ENCODE measurements at regions not wholly inside any gene's neighbourhood (a gene's known extent, or its start where the extent isn't known, plus 50 kb on each side); places are given as distances from the start of the nearest gene placed in this dataset.

GRCh38 chr17:51499897-51500296, 239.6 kb downstream of the UTP18 start:
- Histone ChIP-seq H3K36me3 (no peaks in the 10 kb centered on the region), H3K9me3 (no peaks in the 10 kb centered on the region), H3K27ac (no peak overlapping the region), H3K4me3 (ENCODE audit: low read depth in 1 of 2, low read length in 1 of 2) (no peak overlapping the region), H3K4me1 (ENCODE audit: control insufficient read depth in 1 of 2, insufficient read depth in 1 of 2, low read depth in 1 of 2, low read length in 1 of 2) (no peaks in the 10 kb centered on the region), H3K27me3 (peaks cover 21% of the 10 kb centered on the region)
- no peak for TF ChIP-seq CTCF (IDR thresholded peaks at IDR 0.05)

GRCh38 chr17:51500454-51500853, 240.1 kb downstream of the UTP18 start:
- no peak for TF ChIP-seq CTCF (IDR thresholded peaks at IDR 0.05)
- Histone ChIP-seq H3K27me3 (peaks cover 27% of the 10 kb centered on the region), H3K4me3 (ENCODE audit: low read depth in 1 of 2, low read length in 1 of 2) (no peak overlapping the region), H3K36me3 (no peaks in the 10 kb centered on the region), H3K27ac (no peak overlapping the region), H3K9me3 (no peaks in the 10 kb centered on the region), H3K4me1 (ENCODE audit: control insufficient read depth in 1 of 2, insufficient read depth in 1 of 2, low read depth in 1 of 2, low read length in 1 of 2) (no peaks in the 10 kb centered on the region)

GRCh38 chr17:51505450-51505849, 245.1 kb downstream of the UTP18 start:
- no peaks in the 10 kb centered on the region for H3K4me1 ChIP-seq (ENCODE audit: control insufficient read depth in 1 of 2, insufficient read depth in 1 of 2, low read depth in 1 of 2, low read length in 1 of 2)
- H3K4me3 ChIP-seq (ENCODE audit: low read depth in 1 of 2, low read length in 1 of 2) = no peak overlapping the region
- no peak for TF ChIP-seq CTCF (IDR thresholded peaks at IDR 0.05)
- no peak overlapping the region for H3K27ac ChIP-seq
- H3K9me3 ChIP-seq = no peaks in the 10 kb centered on the region
- peaks cover 19% of the 10 kb centered on the region for H3K27me3 ChIP-seq
- H3K36me3 ChIP-seq = no peaks in the 10 kb centered on the region

GRCh38 chr17:51507444-51507843, 247.1 kb downstream of the UTP18 start:
- Histone ChIP-seq H3K27ac (no peak overlapping the region), H3K36me3 (no peaks in the 10 kb centered on the region), H3K9me3 (no peaks in the 10 kb centered on the region), H3K4me1 (ENCODE audit: control insufficient read depth in 1 of 2, insufficient read depth in 1 of 2, low read depth in 1 of 2, low read length in 1 of 2) (no peaks in the 10 kb centered on the region), H3K4me3 (ENCODE audit: low read depth in 1 of 2, low read length in 1 of 2) (no peak overlapping the region), H3K27me3 (peaks cover 24% of the 10 kb centered on the region)
- TF ChIP-seq CTCF (IDR thresholded peaks at IDR 0.05) = no peak

GRCh38 chr17:51508048-51508447, 247.7 kb downstream of the UTP18 start:
- no peak for TF ChIP-seq CTCF (IDR thresholded peaks at IDR 0.05)
- H3K27ac ChIP-seq = no peak overlapping the region

GRCh38 chr17:51510940-51511339, 250.6 kb downstream of the UTP18 start:
- no peak for TF ChIP-seq CTCF (IDR thresholded peaks at IDR 0.05)
- H3K4me3 ChIP-seq (ENCODE audit: low read depth in 1 of 2, low read length in 1 of 2) = no peak overlapping the region
- no peak overlapping the region for H3K27ac ChIP-seq
- H3K27me3 ChIP-seq = peaks cover 13% of the 10 kb centered on the region
- no peaks in the 10 kb centered on the region for H3K4me1 ChIP-seq (ENCODE audit: control insufficient read depth in 1 of 2, insufficient read depth in 1 of 2, low read depth in 1 of 2, low read length in 1 of 2)
- no peaks in the 10 kb centered on the region for H3K36me3 ChIP-seq
- no peaks in the 10 kb centered on the region for H3K9me3 ChIP-seq

More at GRCh38 chr17:51508048-51508447, 247.7 kb downstream of the UTP18 start:
- Histone ChIP-seq H3K4me1 (ENCODE audit: control insufficient read depth in 1 of 2, insufficient read depth in 1 of 2, low read depth in 1 of 2, low read length in 1 of 2) (no peaks in the 10 kb centered on the region), H3K4me3 (ENCODE audit: low read depth in 1 of 2, low read length in 1 of 2) (no peak overlapping the region), H3K9me3 (no peaks in the 10 kb centered on the region), H3K36me3 (no peaks in the 10 kb centered on the region), H3K27me3 (peaks cover 24% of the 10 kb centered on the region)
